ENCODE measurements at regions not wholly inside any gene's neighbourhood (a gene's known extent, or its start where the extent isn't known, plus 50 kb on each side); places are given as distances from the start of the nearest gene placed in this dataset.

- Histone ChIP-seq H3K4me3 (replicated peaks; ENCODE audit: insufficient read depth, low read length) (no peak overlapping the region), H3K27me3 (ENCODE audit: insufficient read depth, poor library complexity, severe bottlenecking) (no peaks in the 10 kb centered on the region), H3K27ac (replicated peaks) (no peak overlapping the region)
- TF ChIP-seq REST (IDR thresholded peaks at IDR 0.05; ENCODE audit: insufficient replicate concordance, low read depth) = no peak
- TF ChIP-seq SPI1 (IDR thresholded peaks at IDR 0.05; ENCODE audit: borderline replicate concordance, low read depth) = no peak
- TF ChIP-seq CTCF (IDR thresholded peaks at IDR 0.05; ENCODE audit: insufficient read depth, low read length) = no peak
- TF ChIP-seq POLR2AphosphoS5 (IDR thresholded peaks at IDR 0.05; ENCODE audit: low read depth) = no peak
- TF ChIP-seq GABPA (IDR thresholded peaks at IDR 0.05; ENCODE audit: low read depth) = no peak
- no peak for DNase-seq (ENCODE audit: low read depth in 1 of 2, low spot score in 1 of 2)
These were observed 411.2 kb downstream of the ETV1 start for GRCh38 chr7:13578294-13578693.

GRCh38 chr7:13581097-13581496 is 408.4 kb downstream of the ETV1 start:
- no peaks in the 10 kb centered on the region for H3K27me3 ChIP-seq (ENCODE audit: insufficient read depth, poor library complexity, severe bottlenecking)
- H3K4me3 ChIP-seq (replicated peaks; ENCODE audit: insufficient read depth, low read length) = no peak overlapping the region
- DNase-seq (ENCODE audit: low read depth in 1 of 2, low spot score in 1 of 2) = no peak
- H3K27ac ChIP-seq (replicated peaks) = no peak overlapping the region
- no peak for TF ChIP-seq POLR2AphosphoS5 (IDR thresholded peaks at IDR 0.05; ENCODE audit: low read depth)
- TF ChIP-seq SPI1 (IDR thresholded peaks at IDR 0.05; ENCODE audit: borderline replicate concordance, low read depth) = no peak
- TF ChIP-seq CTCF (IDR thresholded peaks at IDR 0.05; ENCODE audit: insufficient read depth, low read length) = no peak
- no peak for TF ChIP-seq GABPA (IDR thresholded peaks at IDR 0.05; ENCODE audit: low read depth)
- TF ChIP-seq REST (IDR thresholded peaks at IDR 0.05; ENCODE audit: insufficient replicate concordance, low read depth) = no peak

GRCh38 chr7:13593854-13594253 is 395.6 kb downstream of the ETV1 start:
- DNase-seq (ENCODE audit: low read depth in 1 of 2, low spot score in 1 of 2) = no peak
- H3K27me3 ChIP-seq (ENCODE audit: insufficient read depth, poor library complexity, severe bottlenecking) = no peaks in the 10 kb centered on the region
- H3K4me3 ChIP-seq (replicated peaks; ENCODE audit: insufficient read depth, low read length) = no peak overlapping the region
- TF ChIP-seq SPI1 (IDR thresholded peaks at IDR 0.05; ENCODE audit: borderline replicate concordance, low read depth) (no peak), POLR2AphosphoS5 (IDR thresholded peaks at IDR 0.05; ENCODE audit: low read depth) (no peak), CTCF (IDR thresholded peaks at IDR 0.05; ENCODE audit: insufficient read depth, low read length) (no peak), GABPA (IDR thresholded peaks at IDR 0.05; ENCODE audit: low read depth) (no peak), REST (IDR thresholded peaks at IDR 0.05; ENCODE audit: insufficient replicate concordance, low read depth) (no peak)
- no peak overlapping the region for H3K27ac ChIP-seq (replicated peaks)
